SU-DHL-6 (cell line): ENCODE measurements at regions not wholly inside any gene's neighbourhood (a gene's known extent, or its start where the extent isn't known, plus 50 kb on each side); places are given as distances from the start of the nearest gene placed in this dataset.

Experiments
- H2AFZ ChIP-seq: fragments of 200-600 bp; sonication (generic); 2 replicates; pipeline ENCODE4 v1.6.1; 2014; ENCODE audit warnings: low read depth, mild to moderate bottlenecking, moderate library complexity, mixed read lengths, antibody characterized with exemption, low read length; ENCODE audit not compliant: severe bottlenecking
- H3F3A ChIP-seq: fragments of 200-600 bp; shearing (Covaris generic); 2 replicates; pipeline ENCODE4 v1.6.0; 2016; ENCODE audit warnings: antibody characterized with exemption, mild to moderate bottlenecking; ENCODE audit not compliant: insufficient read depth
- H3K27ac ChIP-seq: fragments of 200-600 bp; sonication (generic); 2 replicates; pipeline ENCODE4 v1.5.1; 2016; ENCODE audit warnings: low read depth, mild to moderate bottlenecking, low read length, moderate library complexity, mixed read lengths
- H3K27me3 ChIP-seq: fragments of 200-600 bp; sonication (generic), shearing (Covaris generic); 2 replicates; pipeline ENCODE4 v1.6.0; 2014; ENCODE audit warnings: mild to moderate bottlenecking, low read length
- H3K36me3 ChIP-seq: fragments of 200-600 bp; sonication (generic); 2 replicates; pipeline ENCODE4 v1.6.1; 2014; ENCODE audit warnings: mild to moderate bottlenecking, low read length, mixed read lengths
- H3K4me2 ChIP-seq: fragments of 300-600, 200-600 bp; shearing (Covaris generic), sonication (generic); 2 replicates; pipeline ENCODE4 v1.6.0; 2014; ENCODE audit warnings: low read length, low read depth, mild to moderate bottlenecking; ENCODE audit not compliant: poor library complexity, severe bottlenecking
- H3K4me3 ChIP-seq: fragments of 200-600 bp; sonication (generic); 2 replicates; pipeline ENCODE4 v1.5.1; 2014; ENCODE audit warnings: antibody characterized with exemption, low read length, mild to moderate bottlenecking, mixed read lengths; ENCODE audit not compliant: insufficient read depth, poor library complexity, severe bottlenecking
- H3K79me2 ChIP-seq: fragments of 200-600 bp; sonication (generic); 2 replicates; pipeline ENCODE4 v1.6.1; 2014; ENCODE audit warnings: mild to moderate bottlenecking, low read length, moderate library complexity; ENCODE audit not compliant: insufficient read depth
- H3K9ac ChIP-seq: fragments of 200-600 bp; sonication (generic); 2 replicates; pipeline ENCODE4 v1.7.0; 2014; ENCODE audit warnings: mild to moderate bottlenecking, low read length
- H3K9me2 ChIP-seq: fragments of 200-600 bp; sonication (generic); replicated peaks from 2 replicates; pipeline ENCODE4 v1.6.1; 2014; ENCODE audit warnings: low read length; ENCODE audit not compliant: insufficient read depth
- H3K9me3 ChIP-seq: fragments of 200-600 bp; sonication (generic); 2 replicates; pipeline ENCODE4 v1.6.1; 2014; ENCODE audit warnings: low read length, mixed read lengths; ENCODE audit not compliant: insufficient read depth
- H4K20me1 ChIP-seq: fragments of 200-600 bp; sonication (generic); 2 replicates; pipeline ENCODE4 v1.6.1; 2014; ENCODE audit warnings: low read depth, mild to moderate bottlenecking, antibody characterized with exemption, low read length, moderate library complexity, mixed read lengths
- EZH2phosphoT487 ChIP-seq: fragments of 200-600 bp; sonication (generic), shearing (Covaris generic); conservative IDR thresholded peaks from 2 replicates; pipeline ENCODE4 v1.6.1; 2018; ENCODE audit warnings: mild to moderate bottlenecking, antibody characterized with exemption, low read length, moderate library complexity, mixed read lengths
- TF ChIP-seq, protein P1 (sequence below): fragments of 200-600 bp; sonication (generic); IDR thresholded peaks from one replicate; pipeline ENCODE4 v1.5.1; 2017; ENCODE audit warnings: antibody characterized with exemption, mild to moderate bottlenecking, low read length, moderate library complexity; ENCODE audit not compliant: insufficient read depth, poor library complexity, severe bottlenecking

DNA sequence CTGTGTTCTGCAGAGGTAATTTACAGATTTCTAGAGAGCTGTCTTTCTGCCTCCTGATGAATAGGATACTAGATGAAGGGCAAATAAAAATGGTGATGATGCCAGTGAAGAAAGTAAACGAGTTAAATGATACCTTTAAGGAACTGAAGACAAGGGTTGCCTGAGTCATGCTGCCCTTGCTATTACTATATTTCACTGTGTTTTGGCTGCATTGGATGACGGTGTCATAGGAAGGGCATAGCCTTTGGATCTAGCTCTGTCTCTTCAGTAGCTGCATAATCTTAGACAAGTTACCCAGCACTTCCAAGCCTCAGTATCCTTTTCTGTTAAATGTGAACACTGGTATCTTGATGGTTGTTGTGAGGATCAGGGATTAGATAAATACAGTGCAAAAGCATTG is 131.5 kb upstream of the FGGY start:
- Histone ChIP-seq H2AFZ (no peak overlapping the region), H3K36me3 (no peaks in the 10 kb centered on the region), H3K79me2 (no peaks in the 10 kb centered on the region), H3K9me2 (no peaks in the 10 kb centered on the region), H4K20me1 (no peaks in the 10 kb centered on the region), H3K4me3 (no peak overlapping the region), H3K9me3 (no peaks in the 10 kb centered on the region), H3K9ac (no peak overlapping the region), H3K4me2 (no peak overlapping the region), H3K27me3 (no peaks in the 10 kb centered on the region), H3K27ac (no peak overlapping the region), H3F3A (no peaks in the 10 kb centered on the region)
- TF ChIP-seq, protein P1, sequence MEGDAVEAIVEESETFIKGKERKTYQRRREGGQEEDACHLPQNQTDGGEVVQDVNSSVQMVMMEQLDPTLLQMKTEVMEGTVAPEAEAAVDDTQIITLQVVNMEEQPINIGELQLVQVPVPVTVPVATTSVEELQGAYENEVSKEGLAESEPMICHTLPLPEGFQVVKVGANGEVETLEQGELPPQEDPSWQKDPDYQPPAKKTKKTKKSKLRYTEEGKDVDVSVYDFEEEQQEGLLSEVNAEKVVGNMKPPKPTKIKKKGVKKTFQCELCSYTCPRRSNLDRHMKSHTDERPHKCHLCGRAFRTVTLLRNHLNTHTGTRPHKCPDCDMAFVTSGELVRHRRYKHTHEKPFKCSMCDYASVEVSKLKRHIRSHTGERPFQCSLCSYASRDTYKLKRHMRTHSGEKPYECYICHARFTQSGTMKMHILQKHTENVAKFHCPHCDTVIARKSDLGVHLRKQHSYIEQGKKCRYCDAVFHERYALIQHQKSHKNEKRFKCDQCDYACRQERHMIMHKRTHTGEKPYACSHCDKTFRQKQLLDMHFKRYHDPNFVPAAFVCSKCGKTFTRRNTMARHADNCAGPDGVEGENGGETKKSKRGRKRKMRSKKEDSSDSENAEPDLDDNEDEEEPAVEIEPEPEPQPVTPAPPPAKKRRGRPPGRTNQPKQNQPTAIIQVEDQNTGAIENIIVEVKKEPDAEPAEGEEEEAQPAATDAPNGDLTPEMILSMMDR: no peak
- TF ChIP-seq EZH2phosphoT487: no peak

DNA sequence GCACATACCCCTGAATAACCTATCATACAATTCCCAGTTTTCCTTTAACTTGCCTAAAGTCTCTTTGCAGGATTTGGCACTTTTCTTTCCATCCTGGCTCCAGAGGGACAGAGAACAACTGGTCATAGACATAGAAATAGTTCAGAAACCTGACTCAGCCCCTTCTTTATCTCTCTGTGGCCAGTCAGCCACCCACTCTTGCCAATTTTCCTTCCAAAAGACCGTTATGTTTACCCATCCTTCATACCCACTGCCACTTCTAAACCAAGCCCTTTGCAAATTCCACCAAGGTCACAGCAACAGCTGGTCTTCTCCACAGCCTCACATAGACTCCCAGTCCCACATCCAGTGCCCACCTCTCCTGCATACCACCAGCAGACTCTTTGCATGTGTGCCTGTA is 127.2 kb upstream of the FGGY start:
- Histone ChIP-seq H3K4me3 (no peak overlapping the region), H3K27me3 (no peaks in the 10 kb centered on the region), H3K4me2 (no peak overlapping the region), H2AFZ (no peak overlapping the region), H3K9ac (no peak overlapping the region), H4K20me1 (no peaks in the 10 kb centered on the region), H3K9me2 (no peaks in the 10 kb centered on the region), H3K36me3 (no peaks in the 10 kb centered on the region), H3F3A (no peaks in the 10 kb centered on the region), H3K9me3 (no peaks in the 10 kb centered on the region), H3K27ac (no peak overlapping the region), H3K79me2 (no peaks in the 10 kb centered on the region)
- TF ChIP-seq EZH2phosphoT487: no peak
- TF ChIP-seq, protein P1: no peak

DNA sequence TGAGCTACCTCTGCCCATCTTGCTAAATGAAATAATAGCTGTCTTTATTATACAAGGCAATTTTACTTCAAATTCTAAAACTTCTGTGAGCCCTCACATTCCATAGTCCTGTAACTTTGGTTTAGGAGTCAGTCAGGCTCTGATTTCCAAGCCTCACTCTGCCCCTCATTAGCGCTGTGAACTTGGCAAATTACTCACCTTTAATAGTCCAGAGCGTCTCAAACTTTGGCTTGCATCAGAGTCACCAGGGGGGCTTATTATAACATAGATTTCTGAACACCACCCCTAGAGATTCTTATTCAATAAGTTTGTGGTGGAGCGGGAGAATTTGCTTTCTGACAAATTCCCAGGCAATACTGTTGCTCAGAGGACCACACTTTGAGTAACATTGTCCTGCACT is 126.2 kb upstream of the FGGY start:
- H3K9ac ChIP-seq: no peak overlapping the region
- no peak overlapping the region for H3K4me3 ChIP-seq
- no peak overlapping the region for H3K4me2 ChIP-seq
- no peaks in the 10 kb centered on the region for H3K36me3 ChIP-seq
- no peaks in the 10 kb centered on the region for H3K79me2 ChIP-seq
- no peaks in the 10 kb centered on the region for H3K27me3 ChIP-seq
- H3F3A ChIP-seq: no peaks in the 10 kb centered on the region
- H3K9me3 ChIP-seq: no peaks in the 10 kb centered on the region
- H3K9me2 ChIP-seq: no peaks in the 10 kb centered on the region
- no peaks in the 10 kb centered on the region for H4K20me1 ChIP-seq
- H3K27ac ChIP-seq: no peak overlapping the region
- no peak overlapping the region for H2AFZ ChIP-seq
- TF ChIP-seq, protein P1: no peak
- TF ChIP-seq EZH2phosphoT487: no peak

DNA sequence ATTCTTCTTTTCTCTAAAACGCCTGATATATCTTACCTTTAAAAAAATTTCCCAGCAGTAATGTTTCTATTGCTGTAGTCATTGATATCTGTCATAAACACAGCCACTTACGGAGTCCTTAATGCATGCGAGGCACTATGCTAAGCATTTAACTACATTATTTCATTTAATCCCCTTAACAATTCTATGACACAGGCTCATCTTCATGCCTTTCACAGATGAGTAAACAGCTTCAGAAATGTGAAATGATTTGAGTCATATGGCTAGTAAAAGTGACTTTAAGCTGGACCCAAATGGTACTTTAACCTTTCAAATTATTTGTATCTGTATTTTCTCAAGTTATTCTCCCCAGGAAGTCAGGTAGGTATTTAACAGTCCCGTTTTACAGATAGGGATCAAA is 125.1 kb upstream of the FGGY start:
- H3K4me2 ChIP-seq: no peak overlapping the region
- H4K20me1 ChIP-seq: no peaks in the 10 kb centered on the region
- no peak overlapping the region for H3K4me3 ChIP-seq
- H3K9me2 ChIP-seq: no peaks in the 10 kb centered on the region
- no peak overlapping the region for H3K9ac ChIP-seq
- H3K27me3 ChIP-seq: no peaks in the 10 kb centered on the region
- H3K79me2 ChIP-seq: no peaks in the 10 kb centered on the region
- no peak overlapping the region for H2AFZ ChIP-seq
- no peak overlapping the region for H3K27ac ChIP-seq
- no peaks in the 10 kb centered on the region for H3F3A ChIP-seq
- no peaks in the 10 kb centered on the region for H3K36me3 ChIP-seq
- TF ChIP-seq, protein P1: no peak
- no peak for TF ChIP-seq EZH2phosphoT487
- no peaks in the 10 kb centered on the region for H3K9me3 ChIP-seq
